ENCODE measurements at regions not wholly inside any gene's neighbourhood (a gene's known extent, or its start where the extent isn't known, plus 50 kb on each side); places are given as distances from the start of the nearest gene placed in this dataset.

- H3K4me1 Mint-ChIP-seq, result no peaks in the 10 kb centered on the region
- no peak for DNase-seq
- no peak overlapping the region for H3K4me3 Mint-ChIP-seq
- H3K36me3 Mint-ChIP-seq (ENCODE audit: low read depth), result no peaks in the 10 kb centered on the region
- peaks cover 45% of the 10 kb centered on the region for H3K27me3 Mint-ChIP-seq
- H3K9me3 ChIP-seq (ENCODE audit: control insufficient read depth, low read length, poor library complexity, severe bottlenecking), result no peaks in the 10 kb centered on the region
- ATAC-seq, result no peak
- no peak overlapping the region for H3K27ac Mint-ChIP-seq
Measured at GRCh38 chr2:240297256-240298116, 138.0 kb upstream of the GPC1 start.

GRCh38 chr2:240298117-240298790, 137.2 kb upstream of the GPC1 start:
- H3K4me3 Mint-ChIP-seq, result no peak overlapping the region
- H3K9me3 ChIP-seq (ENCODE audit: control insufficient read depth, low read length, poor library complexity, severe bottlenecking), result no peaks in the 10 kb centered on the region
- H3K27me3 Mint-ChIP-seq, result peaks cover 47% of the 10 kb centered on the region
- ATAC-seq (no peak), DNase-seq (no peak)
- no peaks in the 10 kb centered on the region for H3K36me3 Mint-ChIP-seq (ENCODE audit: low read depth)
- H3K27ac Mint-ChIP-seq, result no peak overlapping the region
- H3K4me1 Mint-ChIP-seq, result no peaks in the 10 kb centered on the region

- Mint-ChIP-seq H3K36me3 (ENCODE audit: low read depth) (no peaks in the 10 kb centered on the region), H3K4me3 (no peak overlapping the region), H3K4me1 (no peaks in the 10 kb centered on the region), H3K27ac (no peak overlapping the region), H3K27me3 (peaks cover 55% of the 10 kb centered on the region)
- ATAC-seq, result no peak
- no peak for DNase-seq
- no peaks in the 10 kb centered on the region for H3K9me3 ChIP-seq (ENCODE audit: control insufficient read depth, low read length, poor library complexity, severe bottlenecking)
Measured at GRCh38 chr2:240298803-240299709, 136.4 kb upstream of the GPC1 start.

GRCh38 chr2:240299710-240300068, 135.8 kb upstream of the GPC1 start:
- Mint-ChIP-seq H3K4me1 (no peaks in the 10 kb centered on the region), H3K4me3 (no peak overlapping the region), H3K27me3 (peaks cover 60% of the 10 kb centered on the region), H3K27ac (no peak overlapping the region), H3K36me3 (ENCODE audit: low read depth) (no peaks in the 10 kb centered on the region)
- DNase-seq (no peak), ATAC-seq (no peak)
- no peaks in the 10 kb centered on the region for H3K9me3 ChIP-seq (ENCODE audit: control insufficient read depth, low read length, poor library complexity, severe bottlenecking)

- DNase-seq, result no peak
- H3K27ac Mint-ChIP-seq, result no peak overlapping the region
- H3K9me3 ChIP-seq (ENCODE audit: control insufficient read depth, low read length, poor library complexity, severe bottlenecking), result no peaks in the 10 kb centered on the region
- no peaks in the 10 kb centered on the region for H3K4me1 Mint-ChIP-seq
- no peak overlapping the region for H3K4me3 Mint-ChIP-seq
- H3K36me3 Mint-ChIP-seq (ENCODE audit: low read depth), result no peaks in the 10 kb centered on the region
- peaks cover 55% of the 10 kb centered on the region for H3K27me3 Mint-ChIP-seq
- no peak for ATAC-seq
Measured at GRCh38 chr2:240300261-240300821, 135.1 kb upstream of the GPC1 start.

GRCh38 chr2:240300840-240301239, 134.6 kb upstream of the GPC1 start:
- Mint-ChIP-seq H3K4me3 (no peak overlapping the region), H3K36me3 (ENCODE audit: low read depth) (no peaks in the 10 kb centered on the region), H3K27ac (no peak overlapping the region), H3K4me1 (no peaks in the 10 kb centered on the region), H3K27me3 (peaks cover 51% of the 10 kb centered on the region)
- DNase-seq (no peak), ATAC-seq (no peak)
- no peaks in the 10 kb centered on the region for H3K9me3 ChIP-seq (ENCODE audit: control insufficient read depth, low read length, poor library complexity, severe bottlenecking)

GRCh38 chr2:240301256-240301795, 134.1 kb upstream of the GPC1 start:
- no peaks in the 10 kb centered on the region for H3K9me3 ChIP-seq (ENCODE audit: control insufficient read depth, low read length, poor library complexity, severe bottlenecking)
- H3K4me3 Mint-ChIP-seq, result no peak overlapping the region
- no peak for DNase-seq
- ATAC-seq, result no peak
- no peaks in the 10 kb centered on the region for H3K36me3 Mint-ChIP-seq (ENCODE audit: low read depth)
- peaks cover 46% of the 10 kb centered on the region for H3K27me3 Mint-ChIP-seq
- no peaks in the 10 kb centered on the region for H3K4me1 Mint-ChIP-seq
- no peak overlapping the region for H3K27ac Mint-ChIP-seq

- H3K9me3 ChIP-seq (ENCODE audit: control insufficient read depth, low read length, poor library complexity, severe bottlenecking), result no peaks in the 10 kb centered on the region
- ATAC-seq (no peak), DNase-seq (no peak)
- Mint-ChIP-seq H3K4me1 (no peaks in the 10 kb centered on the region), H3K27me3 (peaks cover 43% of the 10 kb centered on the region), H3K36me3 (ENCODE audit: low read depth) (no peaks in the 10 kb centered on the region), H3K27ac (no peak overlapping the region), H3K4me3 (no peak overlapping the region)
Measured at GRCh38 chr2:240302041-240302440, 133.4 kb upstream of the GPC1 start.

GRCh38 chr2:240302933-240303595, 132.4 kb upstream of the GPC1 start:
- Mint-ChIP-seq H3K36me3 (ENCODE audit: low read depth) (no peaks in the 10 kb centered on the region), H3K4me1 (no peaks in the 10 kb centered on the region), H3K4me3 (no peak overlapping the region), H3K27me3 (peaks cover 38% of the 10 kb centered on the region), H3K27ac (no peak overlapping the region)
- ATAC-seq, result no peak
- no peaks in the 10 kb centered on the region for H3K9me3 ChIP-seq (ENCODE audit: control insufficient read depth, low read length, poor library complexity, severe bottlenecking)
- no peak for DNase-seq

- H3K9me3 ChIP-seq (ENCODE audit: control insufficient read depth, low read length, poor library complexity, severe bottlenecking), result no peaks in the 10 kb centered on the region
- ATAC-seq, result no peak
- H3K4me3 Mint-ChIP-seq, result no peak overlapping the region
- no peak overlapping the region for H3K27ac Mint-ChIP-seq
- no peaks in the 10 kb centered on the region for H3K4me1 Mint-ChIP-seq
- H3K36me3 Mint-ChIP-seq (ENCODE audit: low read depth), result no peaks in the 10 kb centered on the region
- peaks cover 38% of the 10 kb centered on the region for H3K27me3 Mint-ChIP-seq
- DNase-seq, result no peak
Measured at GRCh38 chr2:240303896-240304745, 131.3 kb upstream of the GPC1 start.

GRCh38 chr2:240304746-240305161, 130.7 kb upstream of the GPC1 start:
- Mint-ChIP-seq H3K4me3 (no peak overlapping the region), H3K27ac (no peak overlapping the region), H3K4me1 (no peaks in the 10 kb centered on the region), H3K27me3 (peaks cover 33% of the 10 kb centered on the region), H3K36me3 (ENCODE audit: low read depth) (no peaks in the 10 kb centered on the region)
- ATAC-seq, result no peak
- no peak for DNase-seq
- no peaks in the 10 kb centered on the region for H3K9me3 ChIP-seq (ENCODE audit: control insufficient read depth, low read length, poor library complexity, severe bottlenecking)

All from T-helper 17 cell (primary cell).